OCI-M2 (cell line): ENCODE measurements at regions not wholly inside any gene's neighbourhood (a gene's known extent, or its start where the extent isn't known, plus 50 kb on each side); places are given as distances from the start of the nearest gene placed in this dataset.

Source experiments
- DNase-seq: peaks from one replicate; lab custom pipeline; 2025; ENCODE audit not compliant: unreplicated experiment; lab: John Stamatoyannopoulos, UW

DNA sequence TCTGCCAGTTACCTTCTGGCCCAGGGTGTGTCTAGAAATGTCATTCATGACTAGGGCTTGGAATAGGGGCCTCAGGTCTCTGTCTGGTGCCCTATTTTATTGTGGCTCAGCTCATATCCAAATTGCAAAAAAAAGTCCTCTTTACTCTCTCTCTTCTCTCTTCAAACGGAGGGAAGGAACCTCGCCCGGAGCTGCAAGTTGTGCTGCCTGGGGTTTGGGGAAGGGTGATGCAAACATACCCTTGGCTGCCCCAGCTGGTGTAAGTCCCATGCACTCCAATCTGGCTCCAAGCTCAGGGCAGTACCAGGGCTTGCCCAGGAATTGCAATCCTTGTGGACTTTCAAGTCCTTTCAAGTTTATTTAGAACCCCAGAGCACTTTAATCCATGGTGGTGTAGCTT is 549.6 kb downstream of the PCDH17 start:
- no peak for DNase-seq

DNA sequence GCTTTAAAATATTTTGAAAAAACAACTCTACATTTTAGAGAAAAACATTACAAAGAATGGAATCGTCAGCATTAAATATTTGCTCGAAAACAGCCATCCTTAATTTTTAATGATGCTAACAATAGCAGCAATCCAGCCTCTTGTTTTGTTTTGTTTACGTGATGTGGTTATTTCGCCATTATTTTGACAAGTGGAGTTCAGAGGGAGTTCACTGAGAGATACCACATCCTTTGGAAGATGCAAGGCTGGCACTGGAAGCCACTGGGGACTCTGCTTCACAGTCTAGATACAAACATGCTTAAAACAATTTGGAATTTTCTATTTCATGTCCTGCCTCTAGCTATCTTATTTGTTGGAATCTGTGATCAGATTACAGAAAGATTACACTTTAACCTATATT is 556.3 kb downstream of the PCDH17 start:
- DNase-seq: no peak

DNA sequence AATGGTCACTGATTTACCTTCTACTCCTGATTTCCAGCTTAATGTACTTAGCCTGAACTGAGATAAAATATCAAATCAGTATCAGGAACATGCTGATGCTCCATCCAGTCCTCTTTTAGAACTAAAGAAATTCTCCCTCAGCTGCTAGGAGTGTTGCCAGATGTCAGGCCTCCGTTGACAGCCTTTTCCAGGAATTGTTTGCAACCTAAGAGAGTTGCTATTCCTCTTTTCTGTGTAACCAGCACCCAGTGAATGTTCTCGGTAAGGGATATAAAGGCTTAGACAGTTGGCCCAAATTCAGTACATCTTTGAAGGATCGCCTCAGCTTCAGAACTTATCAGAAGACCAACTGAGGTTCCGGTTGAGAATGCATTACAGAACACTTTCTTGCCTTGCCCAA is 559.0 kb downstream of the PCDH17 start:
- no peak for DNase-seq

DNA sequence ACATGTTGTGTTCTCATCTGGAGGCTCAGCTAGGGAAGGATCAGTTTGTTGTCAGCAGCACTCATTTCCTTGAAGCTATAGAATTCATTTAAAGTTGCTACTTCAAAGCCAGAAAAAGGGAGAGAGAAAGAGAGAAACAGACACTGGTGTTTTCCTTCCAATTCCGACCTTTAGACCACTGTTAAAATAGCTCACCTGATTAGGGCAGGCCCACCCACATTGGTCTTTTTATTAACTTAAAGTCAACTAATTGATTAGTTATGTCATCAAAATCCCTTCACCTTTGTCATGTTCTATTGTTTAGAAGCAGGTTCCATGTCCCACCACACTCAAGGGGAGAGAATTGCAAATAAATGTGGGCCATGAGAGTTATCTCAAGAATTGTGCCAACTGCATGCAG is 560.2 kb downstream of the PCDH17 start:
- no peak for DNase-seq

DNA sequence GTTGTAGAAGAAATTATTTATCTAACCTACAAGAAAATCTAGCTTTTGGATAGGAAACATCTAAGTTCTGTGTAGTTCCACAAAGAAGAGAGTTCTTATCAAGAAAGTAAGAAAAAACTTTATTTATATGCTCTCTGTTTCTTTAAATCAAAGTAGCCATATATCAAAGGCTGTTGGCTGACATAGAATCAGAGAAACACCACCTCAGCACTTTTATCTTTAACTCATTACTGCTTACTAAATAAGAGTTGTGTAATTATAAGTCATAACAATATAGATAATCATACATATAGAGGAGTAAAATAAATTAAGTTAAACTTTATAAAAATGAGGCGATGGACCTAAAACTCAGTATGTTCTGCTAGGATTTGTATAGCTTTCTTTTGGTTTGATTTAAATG is 570.6 kb downstream of the PCDH17 start:
- no peak for DNase-seq

DNA sequence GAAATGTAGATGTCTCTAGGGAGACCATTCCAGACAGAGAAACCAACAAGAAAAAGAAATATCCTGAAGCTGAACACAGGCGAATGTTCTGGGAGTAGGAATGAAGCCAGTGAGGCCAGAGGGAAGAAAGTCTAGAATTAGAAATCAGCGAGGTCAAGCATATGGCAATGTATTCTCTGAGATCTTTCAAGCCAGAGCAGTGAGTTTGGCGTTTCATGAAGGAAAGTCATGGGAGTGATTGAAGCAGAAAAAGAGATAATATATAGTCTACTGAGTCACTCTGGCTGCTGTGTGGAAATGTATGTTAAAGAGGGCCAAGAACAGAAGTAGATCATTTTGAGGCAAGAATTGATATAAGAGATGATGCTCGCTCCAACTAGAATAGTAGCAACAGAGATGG is 576.0 kb downstream of the PCDH17 start:
- DNase-seq: no peak

DNA sequence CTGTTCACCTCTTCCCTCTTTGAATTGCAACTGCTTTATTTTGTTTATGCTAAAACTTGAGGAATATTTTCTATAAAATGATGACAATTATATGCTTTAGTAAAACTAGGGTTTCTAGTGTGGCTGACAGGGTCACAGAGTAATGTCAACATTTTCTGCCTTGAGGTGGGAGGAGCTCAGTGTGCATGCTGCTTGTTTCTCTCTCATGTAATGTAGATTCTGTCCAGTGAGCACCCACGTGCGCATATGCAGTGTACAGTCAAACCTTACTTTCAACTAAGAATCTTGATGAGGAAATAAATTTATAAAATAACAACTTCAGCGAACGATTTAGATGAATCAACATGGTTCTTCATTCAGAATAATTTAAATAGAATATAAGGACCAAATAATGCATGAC is 603.9 kb downstream of the PCDH17 start:
- no peak for DNase-seq

DNA sequence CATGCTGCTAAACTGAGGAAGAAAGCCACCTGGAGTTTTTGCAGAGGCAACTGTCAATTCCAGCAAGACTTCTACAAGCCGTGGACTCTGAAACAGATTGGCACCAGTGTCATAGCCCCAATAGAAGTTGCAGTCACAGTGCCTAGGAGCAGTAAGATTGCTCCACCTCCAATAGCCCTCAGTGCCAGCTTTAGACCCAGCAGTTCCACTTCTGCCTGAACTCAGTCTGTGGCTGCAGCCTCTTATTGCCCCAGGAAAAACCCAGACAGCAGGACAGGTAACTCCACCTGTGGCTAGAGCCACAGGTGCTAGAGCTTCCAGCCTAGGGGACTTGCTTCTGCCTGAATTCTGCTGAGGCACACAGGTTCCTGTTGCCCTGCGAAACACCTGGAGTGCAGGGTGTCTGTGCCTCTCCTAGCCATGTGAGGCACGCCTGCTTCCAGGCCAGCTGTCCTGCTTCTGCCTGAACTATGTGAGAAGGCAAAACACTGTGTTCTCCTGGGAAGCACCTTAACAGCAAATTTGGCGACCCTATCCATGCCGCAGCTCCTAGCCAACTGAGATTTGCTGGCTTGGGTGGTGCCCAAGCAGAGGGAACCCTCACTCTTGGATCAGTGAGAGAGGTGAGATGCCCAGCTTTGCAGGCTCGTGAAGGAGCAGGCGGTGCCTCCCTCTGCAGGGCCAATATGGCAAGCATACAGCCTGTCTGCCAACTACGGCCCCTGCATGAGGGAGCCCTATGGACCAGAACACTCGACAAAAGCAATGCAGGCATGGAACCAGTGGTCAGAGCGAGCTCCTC is 607.6 kb downstream of the PCDH17 start:
- DNase-seq: no peak

DNA sequence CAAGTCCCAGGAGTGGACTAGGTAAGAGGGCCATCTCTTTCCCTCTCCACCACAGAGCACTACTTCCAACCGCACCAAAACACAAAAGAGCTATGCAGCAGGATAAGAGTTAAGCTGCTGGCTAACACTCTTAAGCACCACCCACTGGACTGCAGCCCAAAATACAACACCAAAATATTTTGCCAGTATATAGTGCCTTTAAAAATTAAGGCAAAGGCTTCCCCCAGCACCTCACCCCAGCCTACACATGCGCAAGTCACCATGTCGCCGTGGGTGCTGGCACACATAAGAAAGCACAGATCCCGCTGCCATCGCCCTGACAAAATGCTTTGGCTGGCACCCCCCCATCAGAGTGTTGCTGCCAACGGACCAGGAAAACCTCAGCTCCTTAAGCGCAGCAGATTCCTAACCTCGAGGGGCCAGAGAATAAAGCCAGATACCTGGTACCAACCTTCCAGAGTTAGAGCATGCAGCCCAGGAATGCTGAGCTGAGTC is 608.3 kb downstream of the PCDH17 start:
- DNase-seq: no peak

DNA sequence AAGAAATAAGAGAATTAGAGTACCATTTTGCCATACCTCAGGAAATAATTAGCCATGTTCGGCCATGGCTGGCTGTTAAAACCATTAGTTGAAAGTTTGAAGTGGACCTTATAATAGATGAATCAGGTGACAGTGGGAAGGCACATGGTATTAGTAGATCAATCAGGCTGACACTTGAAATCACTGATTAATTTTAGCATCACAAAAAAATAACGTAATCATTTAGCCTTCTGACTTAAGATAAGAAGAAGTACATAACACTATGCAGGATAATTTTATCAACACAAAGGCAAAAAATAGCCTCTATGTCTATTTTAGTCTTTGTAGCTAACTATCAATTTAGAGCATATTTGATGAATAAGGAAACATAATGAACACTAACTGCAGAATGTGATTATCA is 615.5 kb downstream of the PCDH17 start:
- DNase-seq: no peak

DNA sequence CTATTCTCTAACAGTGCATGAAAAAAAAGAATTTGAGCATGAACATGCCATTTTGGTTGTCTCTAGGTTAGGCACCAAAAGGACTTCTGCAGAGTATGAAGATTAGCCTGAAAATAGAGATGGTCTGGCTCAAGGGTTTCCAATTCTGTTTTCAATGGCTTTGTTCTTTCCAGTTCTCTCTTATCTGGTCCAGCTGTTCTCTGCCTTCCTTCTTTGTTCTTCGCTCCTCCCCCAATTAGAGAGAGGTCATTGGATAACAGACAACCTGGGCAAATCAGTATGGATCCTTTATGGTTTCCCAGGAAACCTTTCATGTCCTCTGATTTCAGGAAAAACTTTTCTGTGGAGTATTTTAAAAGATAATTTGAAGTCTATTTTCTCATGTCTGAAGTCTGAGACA is 623.4 kb downstream of the PCDH17 start:
- no peak for DNase-seq

DNA sequence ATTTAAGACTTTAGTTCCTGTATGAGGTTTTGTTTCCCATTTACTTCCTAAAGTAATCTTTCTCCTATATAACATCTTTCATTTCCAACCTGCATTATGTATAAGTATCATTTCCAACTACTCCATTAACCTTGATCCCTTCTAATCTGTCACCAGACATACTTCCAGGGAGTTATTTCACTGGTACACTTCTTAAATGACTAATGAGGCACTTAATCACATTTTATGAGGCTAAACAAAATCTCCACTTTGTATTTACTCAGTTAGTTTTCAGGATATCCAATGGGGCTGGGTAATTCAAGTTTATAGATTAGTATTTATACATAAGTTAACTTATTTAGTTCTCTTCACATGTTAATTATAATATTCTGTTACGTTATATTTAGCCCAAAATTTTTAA is 634.7 kb downstream of the PCDH17 start:
- no peak for DNase-seq

DNA sequence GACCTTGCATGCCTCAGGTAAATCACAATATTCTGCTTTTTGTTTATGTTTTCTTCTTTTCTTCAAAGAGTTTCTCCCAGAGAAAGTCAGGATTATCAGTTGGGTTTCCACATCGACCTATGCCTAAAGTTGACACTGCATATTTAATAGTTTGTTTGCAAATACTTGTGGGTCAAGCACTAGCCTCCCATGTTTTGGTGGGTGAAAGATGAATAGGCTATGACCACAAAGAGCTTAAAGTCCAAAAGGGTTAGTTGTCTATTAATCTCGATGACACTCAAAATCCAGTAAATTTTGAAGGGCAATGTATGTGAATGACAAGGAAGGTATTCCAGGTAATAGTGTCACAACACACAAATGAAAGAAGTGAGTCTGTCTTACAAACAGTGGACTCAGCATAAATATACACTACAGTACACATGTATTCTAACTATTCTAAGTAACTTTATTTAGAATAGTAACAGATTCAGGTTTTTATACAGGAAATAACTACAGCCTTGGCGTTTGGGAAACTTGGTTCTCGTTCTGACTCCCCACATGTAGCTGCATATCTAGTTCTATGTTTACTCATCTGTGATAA is 667.1 kb downstream of the PCDH17 start:
- no peak for DNase-seq

DNA sequence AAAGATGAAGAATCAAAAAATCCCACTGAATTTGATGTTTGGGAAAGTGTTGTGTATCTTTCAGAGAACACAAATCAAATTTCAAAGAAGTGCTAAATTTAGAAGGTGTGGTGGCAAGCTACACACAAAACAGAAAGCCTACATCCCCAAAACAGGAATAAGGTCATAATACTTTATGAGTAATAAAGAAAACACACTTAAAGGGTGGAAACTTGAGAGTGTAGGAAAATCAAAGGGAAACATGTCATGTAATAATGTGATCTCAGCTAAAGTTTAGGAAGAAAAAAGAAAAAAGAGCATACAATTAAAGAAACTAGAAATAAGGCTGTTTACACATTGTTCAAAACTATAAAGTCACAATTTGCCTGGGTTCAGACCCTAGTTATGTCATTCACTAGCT is 668.7 kb downstream of the PCDH17 start:
- no peak for DNase-seq

DNA sequence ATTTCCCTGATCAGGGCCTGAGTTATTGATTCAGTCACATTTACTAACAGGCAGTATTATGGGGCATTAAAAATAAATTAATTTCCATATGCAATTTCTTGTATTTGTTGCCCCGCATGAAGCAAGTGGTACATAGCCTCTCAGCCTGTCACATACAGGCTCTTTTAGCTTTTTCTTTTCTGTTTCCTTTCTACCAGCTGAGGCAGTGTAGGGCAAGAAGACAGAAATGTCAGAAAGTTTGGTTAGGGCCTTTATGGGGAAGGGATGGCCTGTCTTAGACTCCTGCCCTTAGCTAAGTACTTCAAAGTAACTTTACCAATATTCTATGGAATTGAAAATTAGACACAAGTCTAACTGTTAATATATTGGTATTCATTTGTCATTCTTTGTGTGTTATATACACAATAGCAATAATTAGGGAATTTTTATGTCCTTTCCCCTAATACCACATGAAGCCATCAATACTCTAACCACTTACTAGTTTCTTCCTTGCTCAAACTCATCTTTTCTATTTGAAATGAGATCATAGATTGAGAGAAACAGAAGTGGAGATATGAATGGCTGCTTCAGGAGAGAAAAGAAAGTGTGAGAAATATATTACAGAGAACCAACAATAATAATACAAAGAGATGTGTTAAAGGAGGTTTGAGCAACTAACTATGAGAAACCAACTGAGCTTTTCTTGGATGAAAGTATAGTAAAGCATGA is 669.6 kb downstream of the PCDH17 start:
- DNase-seq: no peak

DNA sequence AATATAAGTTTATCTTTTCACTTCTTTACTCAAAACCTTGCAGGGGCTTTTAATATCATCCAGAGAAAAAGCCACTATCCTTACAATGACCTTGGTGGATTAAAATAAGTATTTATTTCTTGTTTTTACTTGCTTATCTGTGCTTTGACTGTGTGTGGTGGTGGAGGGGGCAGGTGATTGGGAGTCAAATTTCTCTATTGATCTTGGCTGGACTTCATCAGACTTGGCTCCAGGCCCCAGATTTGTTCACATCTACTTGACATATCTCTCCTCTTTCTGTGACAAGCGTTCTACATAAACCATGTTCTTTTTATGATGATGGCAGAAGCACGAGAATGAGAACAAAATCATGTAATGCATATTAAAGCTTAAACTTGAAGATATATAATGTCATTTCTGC is 670.8 kb downstream of the PCDH17 start:
- DNase-seq: no peak

DNA sequence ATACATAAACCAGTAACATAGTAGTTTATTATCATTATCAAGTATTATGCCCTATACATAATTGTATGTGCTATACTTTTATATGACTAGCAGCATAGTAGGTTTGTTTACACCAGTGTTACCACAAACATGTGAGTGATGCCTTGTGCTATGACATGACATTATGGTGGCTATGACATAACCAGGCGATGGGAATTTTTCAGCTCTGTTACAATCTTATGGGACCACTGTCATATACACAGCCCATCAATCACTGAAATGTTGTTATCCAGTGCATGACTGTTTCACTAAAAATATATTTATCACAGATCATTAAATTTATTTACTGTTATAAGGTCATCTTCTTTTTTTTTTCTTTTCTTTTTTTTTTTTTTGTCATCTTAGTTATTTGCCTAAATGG is 674.5 kb downstream of the PCDH17 start:
- no peak for DNase-seq

DNA sequence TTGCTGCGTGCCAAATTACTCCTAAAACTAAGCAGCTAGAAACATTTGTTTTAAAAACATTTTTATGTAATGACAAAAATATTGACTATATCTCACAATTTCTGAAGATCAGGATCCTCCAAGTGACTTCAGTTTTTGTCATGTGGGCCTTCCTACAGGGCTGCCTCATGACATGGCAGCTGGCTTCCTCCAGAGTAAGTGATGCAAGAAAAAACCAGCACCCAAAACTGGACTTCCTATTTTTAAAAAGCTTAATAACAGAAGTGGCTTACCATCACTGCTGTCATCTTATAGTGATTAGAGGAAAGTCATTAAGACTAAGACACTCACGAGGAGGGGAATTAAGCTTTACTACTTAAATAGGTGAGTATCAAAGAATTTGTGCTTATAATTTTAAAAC is 681.7 kb downstream of the PCDH17 start:
- no peak for DNase-seq

DNA sequence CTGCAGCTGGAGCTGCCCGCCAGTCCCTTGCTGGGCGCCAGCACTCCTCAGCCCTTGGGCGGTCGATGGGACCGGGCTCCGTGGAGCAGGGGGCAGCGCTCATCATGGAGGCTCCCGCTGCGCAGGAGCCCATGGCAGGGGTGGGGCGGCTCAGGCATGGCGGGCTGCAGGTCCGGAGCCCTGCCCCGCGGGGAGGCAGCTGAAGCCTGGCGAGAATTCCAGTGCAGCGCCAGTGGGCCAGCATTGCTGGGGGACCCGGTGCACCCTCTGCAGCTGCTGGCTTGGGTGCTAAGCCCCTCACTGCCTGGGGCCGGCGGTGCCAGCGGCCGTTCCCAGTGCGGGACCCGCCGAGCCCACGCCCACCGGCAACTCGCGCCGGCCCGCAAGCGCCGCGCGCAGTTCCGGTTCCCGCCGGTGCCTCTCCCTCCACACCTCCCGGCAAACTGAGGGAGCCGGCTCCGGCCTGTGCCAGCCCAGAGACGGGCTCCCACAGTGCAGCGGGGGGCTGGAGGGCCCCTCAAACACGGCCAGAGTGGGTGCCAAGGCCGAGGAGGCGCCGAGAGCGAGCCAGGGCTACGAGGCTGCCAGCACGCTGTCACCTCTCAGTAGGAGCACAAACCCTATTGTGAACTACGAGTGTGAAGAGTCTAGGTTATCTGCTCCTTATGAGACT is 687.1 kb downstream of the PCDH17 start:
- DNase-seq: no peak

DNA sequence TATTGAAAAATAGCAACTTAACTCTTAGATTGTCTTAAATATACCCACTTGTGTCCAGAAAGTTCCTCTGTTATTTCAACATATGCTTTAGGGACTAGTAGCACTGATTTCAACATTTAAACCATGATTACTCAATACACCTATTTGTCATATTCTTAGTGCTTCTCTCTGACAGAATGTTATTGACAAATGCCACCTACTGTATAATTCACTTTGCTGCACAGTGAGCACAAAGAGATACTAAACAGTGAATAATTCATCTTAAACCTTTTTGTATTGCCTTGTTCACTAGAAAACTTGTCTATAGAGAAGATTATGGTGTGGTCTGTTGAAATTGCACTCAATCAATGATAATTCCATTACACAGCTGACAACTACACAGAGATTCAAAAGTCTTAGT is 692.6 kb downstream of the PCDH17 start:
- DNase-seq: no peak

DNA sequence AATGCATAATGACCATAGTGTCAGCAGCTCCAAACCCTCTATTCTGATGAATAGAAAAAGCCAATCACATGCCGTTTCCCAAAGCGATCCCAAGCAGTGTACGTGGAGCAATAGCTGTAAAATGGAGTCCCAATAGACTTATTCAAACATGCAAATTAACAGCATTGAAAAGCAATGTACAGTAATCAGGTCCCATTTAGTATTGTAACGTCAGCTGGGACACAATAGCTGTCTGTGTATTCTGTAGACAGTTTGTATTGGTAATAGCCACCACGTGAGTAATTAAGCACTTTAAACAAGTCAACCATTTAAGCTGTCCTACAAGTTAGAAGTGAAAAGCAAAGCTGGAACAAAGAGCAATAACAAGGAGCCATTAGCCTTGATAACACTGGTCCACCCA is 698.2 kb downstream of the PCDH17 start:
- no peak for DNase-seq

DNA sequence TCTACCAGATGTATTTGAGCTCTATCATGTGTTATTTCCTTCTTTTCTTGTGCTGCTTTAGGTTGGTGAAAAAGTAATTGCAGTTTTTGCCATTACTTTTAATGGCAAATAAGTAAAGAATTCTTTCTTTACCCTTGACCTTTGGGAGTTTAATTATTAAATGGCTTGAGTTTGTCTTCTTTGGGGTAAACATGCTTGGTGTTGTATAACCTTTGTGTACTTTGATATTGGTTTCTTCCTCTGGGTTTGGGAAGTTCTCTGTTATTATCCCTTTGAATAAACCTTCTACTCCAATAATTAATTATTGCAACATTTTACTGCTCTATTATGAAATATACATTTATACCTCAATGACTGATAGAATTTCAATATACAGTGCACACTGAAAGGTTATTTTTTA is 709.4 kb downstream of the PCDH17 start:
- no peak for DNase-seq
